ENCODE measurements at regions not wholly inside any gene's neighbourhood (a gene's known extent, or its start where the extent isn't known, plus 50 kb on each side); places are given as distances from the start of the nearest gene placed in this dataset.

- no peak for DNase-seq
These were observed 97.6 kb downstream of the LYZL2 start for GRCh38 chr10:30531751-30532530.

- DNase-seq: peak; percentile 94 to 96
These were observed 95.5 kb downstream of the MAP3K8 start for GRCh38 chr10:30529373-30529998.

- DNase-seq: no peak
These were observed 94.4 kb downstream of the MAP3K8 start for GRCh38 chr10:30528429-30528786.

GRCh38 chr10:30527623-30528428 lies 93.8 kb downstream of the MAP3K8 start:
- DNase-seq: no peak

- peak; percentile 29 to 60 for DNase-seq
These were observed 88.7 kb downstream of the MAP3K8 start for GRCh38 chr10:30522661-30523078.

- DNase-seq: no peak
These were observed 84.9 kb downstream of the MAP3K8 start for GRCh38 chr10:30518907-30519306.
